SK-N-SH (cell line): ENCODE measurements at regions not wholly inside any gene's neighbourhood (a gene's known extent, or its start where the extent isn't known, plus 50 kb on each side); places are given as distances from the start of the nearest gene placed in this dataset.

Source experiments
- EP300 ChIP-seq, 2 experiments: IDR thresholded peaks; 2 replicates each; pipeline versions ENCODE4 v1.4.0 to v1.6.1; 2012; ENCODE audit warnings: borderline replicate concordance in 1 of 2, low read depth in 1 of 2, low read length in 1 of 2
- FOSL2 ChIP-seq: IDR thresholded peaks from 2 replicates; pipeline ENCODE4 v1.4.0; 2012; ENCODE audit warnings: low read depth, mild to moderate bottlenecking, moderate library complexity, borderline replicate concordance
- NFIC ChIP-seq: IDR thresholded peaks from 2 replicates; pipeline ENCODE4 v1.4.0; 2012; ENCODE audit warnings: borderline replicate concordance
- RAD21 ChIP-seq: IDR thresholded peaks from 2 replicates; pipeline ENCODE4 v1.6.1; 2012; ENCODE audit warnings: mild to moderate bottlenecking, low read length
- REST ChIP-seq: IDR thresholded peaks from 2 replicates; pipeline ENCODE4 v1.6.1; 2012; ENCODE audit warnings: mild to moderate bottlenecking, low read depth, low read length, moderate library complexity
- TAF1 ChIP-seq: IDR thresholded peaks from 2 replicates; pipeline ENCODE4 v1.6.1; 2012; ENCODE audit warnings: low read depth, mild to moderate bottlenecking, low read length, moderate library complexity, borderline replicate concordance
- TF ChIP-seq, protein P1 (sequence below): fragments of 200-600 bp; sonication (generic); IDR thresholded peaks from 2 replicates; pipeline ENCODE4 v1.6.1; 2017; ENCODE audit warnings: antibody characterized with exemption, mild to moderate bottlenecking, moderate library complexity

GRCh38 chr5:50975840-50976239, 309.4 kb downstream of the PARP8 start:
- no peak for TF ChIP-seq NFIC
- TF ChIP-seq, protein P1, sequence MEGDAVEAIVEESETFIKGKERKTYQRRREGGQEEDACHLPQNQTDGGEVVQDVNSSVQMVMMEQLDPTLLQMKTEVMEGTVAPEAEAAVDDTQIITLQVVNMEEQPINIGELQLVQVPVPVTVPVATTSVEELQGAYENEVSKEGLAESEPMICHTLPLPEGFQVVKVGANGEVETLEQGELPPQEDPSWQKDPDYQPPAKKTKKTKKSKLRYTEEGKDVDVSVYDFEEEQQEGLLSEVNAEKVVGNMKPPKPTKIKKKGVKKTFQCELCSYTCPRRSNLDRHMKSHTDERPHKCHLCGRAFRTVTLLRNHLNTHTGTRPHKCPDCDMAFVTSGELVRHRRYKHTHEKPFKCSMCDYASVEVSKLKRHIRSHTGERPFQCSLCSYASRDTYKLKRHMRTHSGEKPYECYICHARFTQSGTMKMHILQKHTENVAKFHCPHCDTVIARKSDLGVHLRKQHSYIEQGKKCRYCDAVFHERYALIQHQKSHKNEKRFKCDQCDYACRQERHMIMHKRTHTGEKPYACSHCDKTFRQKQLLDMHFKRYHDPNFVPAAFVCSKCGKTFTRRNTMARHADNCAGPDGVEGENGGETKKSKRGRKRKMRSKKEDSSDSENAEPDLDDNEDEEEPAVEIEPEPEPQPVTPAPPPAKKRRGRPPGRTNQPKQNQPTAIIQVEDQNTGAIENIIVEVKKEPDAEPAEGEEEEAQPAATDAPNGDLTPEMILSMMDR = no peak
- no peak for TF ChIP-seq REST
- TF ChIP-seq TAF1 = no peak
- no peak for TF ChIP-seq EP300 (IDR thresholded peaks at IDR 0.05; ENCODE audit: borderline replicate concordance in 1 of 2, low read depth in 1 of 2, low read length in 1 of 2)
- no peak for TF ChIP-seq FOSL2
- TF ChIP-seq RAD21 = no peak
